ENCODE measurements at regions not wholly inside any gene's neighbourhood (a gene's known extent, or its start where the extent isn't known, plus 50 kb on each side); places are given as distances from the start of the nearest gene placed in this dataset.
"Not testable (repeated sequence)": the region's sequence is repeated elsewhere in the genome, so short reads cannot be mapped to it uniquely, and the experiment has no call there.

GRCh38 chr4:92249541-92249940, 54.2 kb upstream of the GRID2 start:
- Histone ChIP-seq H3K36me3 (ENCODE audit: control insufficient read depth in 1 of 2, insufficient read depth in 2 of 2, low read length in 1 of 2) (no peaks in the 10 kb centered on the region), H3K9me3 (ENCODE audit: control insufficient read depth, low read length) (no peaks in the 10 kb centered on the region), H3K27ac (ENCODE audit: low read depth in 1 of 2, low read length in 2 of 2) (no peak overlapping the region), H3K4me1 (ENCODE audit: control insufficient read depth in 1 of 2, insufficient read depth in 2 of 2, low read length in 2 of 2) (no peaks in the 10 kb centered on the region), H3K4me3 (ENCODE audit: low read length in 2 of 2) (no peak overlapping the region), H3K27me3 (ENCODE audit: control insufficient read depth in 1 of 2, insufficient read depth in 2 of 2, low read length in 1 of 2) (no peaks in the 10 kb centered on the region)
- WGBS, 2 donors = 93 to 94% methylated on average over 2 of the region's 2 CpGs
- no peak for ATAC-seq (ENCODE audit: low FRiP score)
- intact Hi-C loops (cut with DNase I) = no loop called here
- DNase-seq = no peak

- 83% methylated on average over 1 of the region's 1 CpG for WGBS, 2 donors
- Histone ChIP-seq H3K4me3 (ENCODE audit: low read length in 2 of 2) (no peak overlapping the region), H3K27me3 (ENCODE audit: control insufficient read depth in 1 of 2, insufficient read depth in 2 of 2, low read length in 1 of 2) (no peaks in the 10 kb centered on the region), H3K36me3 (ENCODE audit: control insufficient read depth in 1 of 2, insufficient read depth in 2 of 2, low read length in 1 of 2) (no peaks in the 10 kb centered on the region), H3K4me1 (ENCODE audit: control insufficient read depth in 1 of 2, insufficient read depth in 2 of 2, low read length in 2 of 2) (no peaks in the 10 kb centered on the region), H3K9me3 (ENCODE audit: control insufficient read depth, low read length) (peaks cover 7% of the 10 kb centered on the region), H3K27ac (ENCODE audit: low read depth in 1 of 2, low read length in 2 of 2) (no peak overlapping the region)
- DNase-seq = no peak
- intact Hi-C loops (cut with DNase I) = no loop called here
- ATAC-seq (ENCODE audit: low FRiP score) = no peak
Measured at GRCh38 chr4:92251711-92252110, 52.1 kb upstream of the GRID2 start.

- H3K4me3 ChIP-seq (ENCODE audit: low read length in 2 of 2); DNase-seq; intact Hi-C loops (cut with DNase I); H3K9me3 ChIP-seq (ENCODE audit: control insufficient read depth, low read length); H3K27ac ChIP-seq (ENCODE audit: low read depth in 1 of 2, low read length in 2 of 2); ATAC-seq (ENCODE audit: low FRiP score); H3K27me3 ChIP-seq (ENCODE audit: control insufficient read depth in 1 of 2, insufficient read depth in 2 of 2, low read length in 1 of 2); H3K36me3 ChIP-seq (ENCODE audit: control insufficient read depth in 1 of 2, insufficient read depth in 2 of 2, low read length in 1 of 2); H3K4me1 ChIP-seq (ENCODE audit: control insufficient read depth in 1 of 2, insufficient read depth in 2 of 2, low read length in 2 of 2): not testable (repeated sequence)
Measured at GRCh38 chr4:92252358-92252757, 51.4 kb upstream of the GRID2 start.

- H3K4me1 ChIP-seq (ENCODE audit: control insufficient read depth in 1 of 2, insufficient read depth in 2 of 2, low read length in 2 of 2) = no peaks in the 10 kb centered on the region
- H3K36me3 ChIP-seq (ENCODE audit: control insufficient read depth in 1 of 2, insufficient read depth in 2 of 2, low read length in 1 of 2) = no peaks in the 10 kb centered on the region
- H3K4me3 ChIP-seq (ENCODE audit: low read length in 2 of 2) = no peak overlapping the region
- no peak overlapping the region for H3K27ac ChIP-seq (ENCODE audit: low read depth in 1 of 2, low read length in 2 of 2)
- WGBS, 2 donors = 92 to 95% methylated on average over 3 of the region's 3 CpGs
- intact Hi-C loops (cut with DNase I) = no loop called here
- H3K27me3 ChIP-seq (ENCODE audit: control insufficient read depth in 1 of 2, insufficient read depth in 2 of 2, low read length in 1 of 2) = no peaks in the 10 kb centered on the region
- H3K9me3 ChIP-seq (ENCODE audit: control insufficient read depth, low read length) = peaks cover 8% of the 10 kb centered on the region
- DNase-seq (no peak), ATAC-seq (ENCODE audit: low FRiP score) (no peak)
Measured at GRCh38 chr4:92252846-92253245, 50.9 kb upstream of the GRID2 start.

GRCh38 chr4:92253550-92253949, 50.2 kb upstream of the GRID2 start:
- intact Hi-C loops (cut with DNase I) = no loop called here
- Histone ChIP-seq H3K4me3 (ENCODE audit: low read length in 2 of 2) (no peak overlapping the region), H3K36me3 (ENCODE audit: control insufficient read depth in 1 of 2, insufficient read depth in 2 of 2, low read length in 1 of 2) (no peaks in the 10 kb centered on the region), H3K9me3 (ENCODE audit: control insufficient read depth, low read length) (peaks cover 8% of the 10 kb centered on the region), H3K27ac (ENCODE audit: low read depth in 1 of 2, low read length in 2 of 2) (no peak overlapping the region), H3K4me1 (ENCODE audit: control insufficient read depth in 1 of 2, insufficient read depth in 2 of 2, low read length in 2 of 2) (no peaks in the 10 kb centered on the region), H3K27me3 (ENCODE audit: control insufficient read depth in 1 of 2, insufficient read depth in 2 of 2, low read length in 1 of 2) (no peaks in the 10 kb centered on the region)
- ATAC-seq (ENCODE audit: low FRiP score) (no peak), DNase-seq (no peak)
- WGBS, 2 donors = 97 to 100% methylated on average over 1 of the region's 1 CpG

Measured in aorta (tissue), 5 donors.